ENCODE measurements at regions not wholly inside any gene's neighbourhood (a gene's known extent, or its start where the extent isn't known, plus 50 kb on each side); places are given as distances from the start of the nearest gene placed in this dataset.
"Not testable (repeated sequence)": the region's sequence is repeated elsewhere in the genome, so short reads cannot be mapped to it uniquely, and the experiment has no call there.

DNA sequence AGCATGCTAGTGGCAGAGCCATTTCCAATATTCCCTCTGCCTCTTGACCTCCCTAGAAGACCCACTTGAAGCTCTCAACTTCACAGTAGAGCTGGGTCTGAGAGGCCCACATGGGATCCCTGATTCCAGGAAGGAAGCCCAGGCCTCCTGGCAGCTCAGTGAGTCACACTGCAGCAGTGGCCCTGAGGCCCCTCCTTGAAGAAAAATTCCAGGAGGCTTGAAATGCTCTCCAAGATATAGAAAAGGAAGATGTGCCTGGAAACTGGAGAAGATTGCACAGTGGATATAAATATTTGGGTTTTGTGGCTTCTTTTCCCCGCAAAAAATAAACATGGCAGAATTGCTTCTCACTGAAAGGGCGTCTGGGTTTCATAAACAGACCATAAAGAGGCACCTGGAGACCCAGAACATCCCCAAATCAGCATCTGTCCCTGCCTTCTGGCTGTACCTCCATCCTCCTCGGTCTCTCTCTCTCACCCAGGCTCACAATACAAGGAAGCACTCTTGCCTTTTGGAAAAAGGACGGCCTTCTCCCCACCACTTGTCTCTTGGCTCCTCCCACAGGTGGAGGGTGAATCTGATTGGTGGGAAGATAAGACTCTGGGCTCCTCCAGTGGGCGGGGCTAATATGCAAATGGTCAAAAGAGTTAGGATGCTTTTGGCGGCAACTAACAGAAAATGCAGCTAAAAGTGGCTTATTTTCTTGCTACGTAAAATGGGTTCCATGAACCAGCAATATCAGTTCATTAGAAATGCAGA, 200.0 kb upstream of the SULF2 start:
- no peak for TF ChIP-seq ESRRG (CRISPR knock-in tag; IDR thresholded peaks at IDR 0.05)
- no peak for TF ChIP-seq ZNF8 (CRISPR knock-in tag; IDR thresholded peaks at IDR 0.05)
- no peak for TF ChIP-seq OSR1 (CRISPR knock-in tag; IDR thresholded peaks at IDR 0.05)
- TF ChIP-seq ZFP3 (CRISPR knock-in tag; IDR thresholded peaks at IDR 0.05) = no peak
- TF ChIP-seq ZFP30 (CRISPR knock-in tag; IDR thresholded peaks at IDR 0.05) = no peak
- TF ChIP-seq, protein P1, sequence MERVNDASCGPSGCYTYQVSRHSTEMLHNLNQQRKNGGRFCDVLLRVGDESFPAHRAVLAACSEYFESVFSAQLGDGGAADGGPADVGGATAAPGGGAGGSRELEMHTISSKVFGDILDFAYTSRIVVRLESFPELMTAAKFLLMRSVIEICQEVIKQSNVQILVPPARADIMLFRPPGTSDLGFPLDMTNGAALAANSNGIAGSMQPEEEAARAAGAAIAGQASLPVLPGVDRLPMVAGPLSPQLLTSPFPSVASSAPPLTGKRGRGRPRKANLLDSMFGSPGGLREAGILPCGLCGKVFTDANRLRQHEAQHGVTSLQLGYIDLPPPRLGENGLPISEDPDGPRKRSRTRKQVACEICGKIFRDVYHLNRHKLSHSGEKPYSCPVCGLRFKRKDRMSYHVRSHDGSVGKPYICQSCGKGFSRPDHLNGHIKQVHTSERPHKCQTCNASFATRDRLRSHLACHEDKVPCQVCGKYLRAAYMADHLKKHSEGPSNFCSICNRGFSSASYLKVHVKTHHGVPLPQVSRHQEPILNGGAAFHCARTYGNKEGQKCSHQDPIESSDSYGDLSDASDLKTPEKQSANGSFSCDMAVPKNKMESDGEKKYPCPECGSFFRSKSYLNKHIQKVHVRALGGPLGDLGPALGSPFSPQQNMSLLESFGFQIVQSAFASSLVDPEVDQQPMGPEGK (CRISPR knock-in tag; IDR thresholded peaks at IDR 0.05; ENCODE audit: borderline replicate concordance) = no peak
- TF ChIP-seq ZC3H10 (CRISPR knock-in tag; IDR thresholded peaks at IDR 0.05) = no peak
- TF ChIP-seq, protein P2, sequence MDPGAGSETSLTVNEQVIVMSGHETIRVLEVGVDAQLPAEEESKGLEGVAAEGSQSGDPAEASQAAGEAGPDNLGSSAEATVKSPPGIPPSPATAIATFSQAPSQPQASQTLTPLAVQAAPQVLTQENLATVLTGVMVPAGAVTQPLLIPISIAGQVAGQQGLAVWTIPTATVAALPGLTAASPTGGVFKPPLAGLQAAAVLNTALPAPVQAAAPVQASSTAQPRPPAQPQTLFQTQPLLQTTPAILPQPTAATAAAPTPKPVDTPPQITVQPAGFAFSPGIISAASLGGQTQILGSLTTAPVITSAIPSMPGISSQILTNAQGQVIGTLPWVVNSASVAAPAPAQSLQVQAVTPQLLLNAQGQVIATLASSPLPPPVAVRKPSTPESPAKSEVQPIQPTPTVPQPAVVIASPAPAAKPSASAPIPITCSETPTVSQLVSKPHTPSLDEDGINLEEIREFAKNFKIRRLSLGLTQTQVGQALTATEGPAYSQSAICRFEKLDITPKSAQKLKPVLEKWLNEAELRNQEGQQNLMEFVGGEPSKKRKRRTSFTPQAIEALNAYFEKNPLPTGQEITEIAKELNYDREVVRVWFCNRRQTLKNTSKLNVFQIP (CRISPR knock-in tag; IDR thresholded peaks at IDR 0.05; ENCODE audit: borderline replicate concordance, low read depth) = no peak
- TF ChIP-seq BACH2 (CRISPR knock-in tag; IDR thresholded peaks at IDR 0.05; ENCODE audit: borderline replicate concordance) = no peak
- TF ChIP-seq, protein P3, sequence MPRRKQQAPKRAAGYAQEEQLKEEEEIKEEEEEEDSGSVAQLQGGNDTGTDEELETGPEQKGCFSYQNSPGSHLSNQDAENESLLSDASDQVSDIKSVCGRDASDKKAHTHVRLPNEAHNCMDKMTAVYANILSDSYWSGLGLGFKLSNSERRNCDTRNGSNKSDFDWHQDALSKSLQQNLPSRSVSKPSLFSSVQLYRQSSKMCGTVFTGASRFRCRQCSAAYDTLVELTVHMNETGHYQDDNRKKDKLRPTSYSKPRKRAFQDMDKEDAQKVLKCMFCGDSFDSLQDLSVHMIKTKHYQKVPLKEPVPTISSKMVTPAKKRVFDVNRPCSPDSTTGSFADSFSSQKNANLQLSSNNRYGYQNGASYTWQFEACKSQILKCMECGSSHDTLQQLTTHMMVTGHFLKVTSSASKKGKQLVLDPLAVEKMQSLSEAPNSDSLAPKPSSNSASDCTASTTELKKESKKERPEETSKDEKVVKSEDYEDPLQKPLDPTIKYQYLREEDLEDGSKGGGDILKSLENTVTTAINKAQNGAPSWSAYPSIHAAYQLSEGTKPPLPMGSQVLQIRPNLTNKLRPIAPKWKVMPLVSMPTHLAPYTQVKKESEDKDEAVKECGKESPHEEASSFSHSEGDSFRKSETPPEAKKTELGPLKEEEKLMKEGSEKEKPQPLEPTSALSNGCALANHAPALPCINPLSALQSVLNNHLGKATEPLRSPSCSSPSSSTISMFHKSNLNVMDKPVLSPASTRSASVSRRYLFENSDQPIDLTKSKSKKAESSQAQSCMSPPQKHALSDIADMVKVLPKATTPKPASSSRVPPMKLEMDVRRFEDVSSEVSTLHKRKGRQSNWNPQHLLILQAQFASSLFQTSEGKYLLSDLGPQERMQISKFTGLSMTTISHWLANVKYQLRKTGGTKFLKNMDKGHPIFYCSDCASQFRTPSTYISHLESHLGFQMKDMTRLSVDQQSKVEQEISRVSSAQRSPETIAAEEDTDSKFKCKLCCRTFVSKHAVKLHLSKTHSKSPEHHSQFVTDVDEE (CRISPR knock-in tag; IDR thresholded peaks at IDR 0.05) = no peak
- no peak for TF ChIP-seq ARNTL (CRISPR knock-in tag; IDR thresholded peaks at IDR 0.05; ENCODE audit: borderline replicate concordance, low read depth)
- TF ChIP-seq, protein P4, sequence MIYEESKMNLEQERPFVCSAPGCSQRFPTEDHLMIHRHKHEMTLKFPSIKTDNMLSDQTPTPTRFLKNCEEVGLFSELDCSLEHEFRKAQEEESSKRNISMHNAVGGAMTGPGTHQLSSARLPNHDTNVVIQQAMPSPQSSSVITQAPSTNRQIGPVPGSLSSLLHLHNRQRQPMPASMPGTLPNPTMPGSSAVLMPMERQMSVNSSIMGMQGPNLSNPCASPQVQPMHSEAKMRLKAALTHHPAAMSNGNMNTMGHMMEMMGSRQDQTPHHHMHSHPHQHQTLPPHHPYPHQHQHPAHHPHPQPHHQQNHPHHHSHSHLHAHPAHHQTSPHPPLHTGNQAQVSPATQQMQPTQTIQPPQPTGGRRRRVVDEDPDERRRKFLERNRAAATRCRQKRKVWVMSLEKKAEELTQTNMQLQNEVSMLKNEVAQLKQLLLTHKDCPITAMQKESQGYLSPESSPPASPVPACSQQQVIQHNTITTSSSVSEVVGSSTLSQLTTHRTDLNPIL (CRISPR knock-in tag; IDR thresholded peaks at IDR 0.05; ENCODE audit: low read depth) = no peak
- no peak for ATAC-seq

DNA sequence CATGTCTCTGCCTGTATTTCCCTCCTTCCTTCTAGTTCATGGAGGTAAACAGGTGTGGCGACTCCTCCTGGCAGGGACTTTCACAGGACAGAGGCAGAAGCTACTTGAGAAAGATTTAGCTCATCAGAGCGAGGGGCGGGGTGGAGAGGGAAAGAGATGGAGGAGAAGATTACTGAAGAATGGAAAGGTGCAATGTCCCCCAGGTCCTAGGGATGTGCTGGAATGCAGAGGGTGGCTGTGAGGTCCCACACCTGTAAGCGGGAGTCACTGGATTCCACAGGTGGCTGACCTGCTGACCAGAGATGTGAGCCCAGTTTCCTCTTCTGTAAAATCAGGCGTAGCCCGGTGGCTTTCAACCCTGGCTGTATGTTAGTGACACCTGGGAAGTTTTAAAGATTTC, 199.2 kb upstream of the SULF2 start:
- TF ChIP-seq, protein P1 (CRISPR knock-in tag; IDR thresholded peaks at IDR 0.05; ENCODE audit: borderline replicate concordance) = no peak
- TF ChIP-seq ZNF8 (CRISPR knock-in tag; IDR thresholded peaks at IDR 0.05) = no peak
- TF ChIP-seq ISL1 (CRISPR knock-in tag; IDR thresholded peaks at IDR 0.05) = no peak
- TF ChIP-seq CSDC2 (CRISPR knock-in tag; IDR thresholded peaks at IDR 0.05) = no peak
- TF ChIP-seq ZC3H10 (CRISPR knock-in tag; IDR thresholded peaks at IDR 0.05) = no peak
- TF ChIP-seq BACH2 (CRISPR knock-in tag; IDR thresholded peaks at IDR 0.05; ENCODE audit: borderline replicate concordance) = no peak
- TF ChIP-seq ZNF70 (CRISPR knock-in tag; IDR thresholded peaks at IDR 0.05) = no peak
- TF ChIP-seq, protein P4 (CRISPR knock-in tag; IDR thresholded peaks at IDR 0.05; ENCODE audit: low read depth) = no peak
- TF ChIP-seq, protein P5, sequence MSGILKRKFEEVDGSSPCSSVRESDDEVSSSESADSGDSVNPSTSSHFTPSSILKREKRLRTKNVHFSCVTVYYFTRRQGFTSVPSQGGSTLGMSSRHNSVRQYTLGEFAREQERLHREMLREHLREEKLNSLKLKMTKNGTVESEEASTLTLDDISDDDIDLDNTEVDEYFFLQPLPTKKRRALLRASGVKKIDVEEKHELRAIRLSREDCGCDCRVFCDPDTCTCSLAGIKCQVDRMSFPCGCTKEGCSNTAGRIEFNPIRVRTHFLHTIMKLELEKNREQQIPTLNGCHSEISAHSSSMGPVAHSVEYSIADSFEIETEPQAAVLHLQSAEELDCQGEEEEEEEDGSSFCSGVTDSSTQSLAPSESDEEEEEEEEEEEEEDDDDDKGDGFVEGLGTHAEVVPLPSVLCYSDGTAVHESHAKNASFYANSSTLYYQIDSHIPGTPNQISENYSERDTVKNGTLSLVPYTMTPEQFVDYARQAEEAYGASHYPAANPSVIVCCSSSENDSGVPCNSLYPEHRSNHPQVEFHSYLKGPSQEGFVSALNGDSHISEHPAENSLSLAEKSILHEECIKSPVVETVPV (CRISPR knock-in tag; IDR thresholded peaks at IDR 0.05) = no peak
- no peak for TF ChIP-seq OSR1 (CRISPR knock-in tag; IDR thresholded peaks at IDR 0.05)
- TF ChIP-seq GLIS3 (CRISPR knock-in tag; IDR thresholded peaks at IDR 0.05) = no peak
- no peak for TF ChIP-seq RARB (CRISPR knock-in tag; IDR thresholded peaks at IDR 0.05)
- no peak for TF ChIP-seq TCF4 (CRISPR knock-in tag; IDR thresholded peaks at IDR 0.05; ENCODE audit: borderline replicate concordance)
- ATAC-seq = no peak

DNA sequence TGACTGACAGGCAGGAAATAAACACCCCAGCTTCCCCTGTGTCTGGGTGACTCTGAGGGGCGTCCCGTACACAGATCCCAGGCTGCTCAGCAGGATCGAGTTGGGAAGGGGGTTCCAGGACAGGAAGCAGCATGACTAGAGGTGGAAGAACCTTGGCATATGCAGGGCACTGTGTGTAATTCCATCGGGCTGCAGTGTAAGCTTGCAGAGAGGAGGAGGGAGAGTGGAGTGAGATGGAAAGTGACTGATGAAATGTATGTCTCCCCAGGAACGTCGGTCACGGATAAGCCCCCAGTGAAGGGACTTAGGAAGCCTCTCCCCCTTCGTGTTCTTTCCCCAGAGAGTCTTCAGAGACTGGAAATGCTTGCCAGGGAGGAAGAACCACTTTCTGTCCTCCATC, 198.4 kb upstream of the SULF2 start:
- ATAC-seq = not testable (repeated sequence)

Measured in SK-N-SH treated with all-trans-retinoic acid at 6 μM for 48 hours (cell line).